H1 (cell line): ENCODE measurements at regions not wholly inside any gene's neighbourhood (a gene's known extent, or its start where the extent isn't known, plus 50 kb on each side); places are given as distances from the start of the nearest gene placed in this dataset.

ENCODE experiments used
- CTCF ChIA-PET: fragments of 300-600 bp; sonication (Branson Sonifier 250); formaldehyde crosslinking; loops from one replicate; lab custom pipeline; 2021; ENCODE audit not compliant: partially characterized antibody; lab: Charles Lee
- POLR2A ChIA-PET: fragments of 300-600 bp; sonication (Branson Sonifier 250); formaldehyde crosslinking; loops from one replicate; lab custom pipeline; 2021; ENCODE audit warnings: inconsistent platforms; ENCODE audit not compliant: partially characterized antibody; lab: Charles Lee
- DNase-seq, 2 experiments: peaks; one replicate each; pipeline versions ENCODE4 v3.0.0 to v3.0.0-alpha.2; 2010 to 2022; ENCODE audit warnings: low spot score in 2 of 2, low read depth in 1 of 2, mixed read lengths in 1 of 2
- FAIRE-seq: peaks from 2 replicates; lab custom pipeline; 2011; peaks lifted over from hg19 to GRCh38; lab: Jason Lieb, UNC
- H2AFZ ChIP-seq: 2 replicates; pipeline ENCODE4 v1.8.1; 2012; ENCODE audit warnings: low read length, inconsistent platforms
- H2AK5ac ChIP-seq: 2 replicates; pipeline ENCODE4 v1.6.1; 2013; ENCODE audit warnings: low read depth, low read length
- H2BK120ac ChIP-seq: replicated peaks from 2 replicates; pipeline ENCODE3; 2013; ENCODE audit warnings: low read depth, low read length, inconsistent platforms
- H2BK12ac ChIP-seq: 2 replicates; pipeline ENCODE4 v1.6.1; 2013; ENCODE audit warnings: low read depth, low read length
- H2BK15ac ChIP-seq: 2 replicates; pipeline ENCODE4 v1.6.1; 2013; ENCODE audit warnings: low read length
- H2BK20ac ChIP-seq: 2 replicates; pipeline ENCODE4 v1.6.1; 2013; ENCODE audit warnings: low read length
- H2BK5ac ChIP-seq: 2 replicates; pipeline ENCODE4 v1.6.1; 2013; ENCODE audit warnings: low read depth, low read length
- H3K14ac ChIP-seq: 2 replicates; pipeline ENCODE4 v1.6.1; 2013; ENCODE audit warnings: inconsistent platforms; ENCODE audit not compliant: insufficient read length
- H3K18ac ChIP-seq: 2 replicates; pipeline ENCODE4 v1.6.1; 2013; ENCODE audit warnings: low read length; ENCODE audit errors: extremely low read depth
- H3K23ac ChIP-seq: 2 replicates; pipeline ENCODE4 v1.6.1; 2013; ENCODE audit warnings: inconsistent platforms; ENCODE audit not compliant: insufficient read length
- H3K23me2 ChIP-seq: 2 replicates; pipeline ENCODE4 v1.6.1; 2013; ENCODE audit warnings: low read depth, low read length
- H3K27ac ChIP-seq: 2 replicates; pipeline ENCODE4 v1.6.1; 2011; ENCODE audit warnings: low read depth, low read length, inconsistent platforms
- H3K27me3 ChIP-seq, 4 experiments: replicated peaks in 1 of 4; 1 replicate in 1 of 4; 2 replicates in 3 of 4; pipeline versions ENCODE4 v1.6.1 to v1.8.1; 2011 to 2013; ENCODE audit warnings: low read length in 3 of 4, mild to moderate bottlenecking in 3 of 4, inconsistent platforms in 2 of 4, mixed read lengths in 2 of 4, moderate library complexity in 1 of 4; ENCODE audit not compliant: control insufficient read depth in 3 of 4, insufficient read depth in 3 of 4; ENCODE audit errors: extremely low read depth in 1 of 4
- H3K36me3 ChIP-seq, 4 experiments: 2 replicates each; pipeline versions ENCODE4 v1.6.1 to v1.8.1; 2011 to 2013; ENCODE audit warnings: mild to moderate bottlenecking in 4 of 4, low read length in 3 of 4, moderate library complexity in 2 of 4, control low read depth in 1 of 4, inconsistent platforms in 1 of 4; ENCODE audit not compliant: insufficient read depth in 4 of 4, control insufficient read depth in 2 of 4
- H3K4ac ChIP-seq: replicated peaks from 2 replicates; pipeline ENCODE3; 2013; ENCODE audit warnings: low read length, low read depth, mixed read lengths, inconsistent platforms; ENCODE audit not compliant: insufficient read length
- H3K4me1 ChIP-seq, 4 experiments: replicated peaks in 1 of 4; 1 replicate in 1 of 4; 2 replicates in 3 of 4; pipeline versions ENCODE4 v1.6.1 to v1.8.1; 2011 to 2013; ENCODE audit warnings: low read length in 3 of 4, inconsistent platforms in 2 of 4, mixed read lengths in 1 of 4; ENCODE audit not compliant: insufficient read depth in 4 of 4, control insufficient read depth in 3 of 4
- H3K4me2 ChIP-seq, 2 experiments: 2 replicates each; pipeline versions ENCODE4 v1.6.1 to v1.8.1; 2011 to 2013; ENCODE audit warnings: low read depth in 2 of 2, low read length in 2 of 2, control low read depth in 1 of 2, inconsistent platforms in 1 of 2, mild to moderate bottlenecking in 1 of 2; ENCODE audit not compliant: insufficient read depth in 1 of 2
- H3K4me3 ChIP-seq, 4 experiments: fragments of 200-600, 300-600 bp in 1 of 4; sonication (generic), shearing (Covaris generic), sonication (Bioruptor Twin) in 1 of 4; 2 replicates each; pipeline versions ENCODE4 v1.5.1 to v1.8.1; 2011 to 2016; ENCODE audit warnings: low read length in 4 of 4, low read depth in 3 of 4, control low read depth in 2 of 4, inconsistent platforms in 2 of 4, mild to moderate bottlenecking in 2 of 4, mixed read lengths in 1 of 4, moderate library complexity in 1 of 4; ENCODE audit not compliant: insufficient read depth in 2 of 4; ENCODE audit errors: extremely low read depth in 1 of 4
- H3K56ac ChIP-seq: replicated peaks from 2 replicates; pipeline ENCODE3; 2013; ENCODE audit warnings: low read depth, mild to moderate bottlenecking, mixed read lengths, low read length, inconsistent platforms; ENCODE audit not compliant: insufficient read length
- H3K79me1 ChIP-seq: 2 replicates; pipeline ENCODE4 v1.6.1; 2013; ENCODE audit warnings: low read depth, low read length, control low read depth
- H3K79me2 ChIP-seq, 2 experiments: 2 replicates each; pipeline versions ENCODE4 v1.6.1 to v1.8.1; 2012 to 2013; ENCODE audit warnings: low read length in 2 of 2, mild to moderate bottlenecking in 2 of 2, inconsistent platforms in 1 of 2; ENCODE audit not compliant: insufficient read depth in 2 of 2, control insufficient read depth in 1 of 2
- H3K9ac ChIP-seq, 4 experiments: replicated peaks in 1 of 4; 1 replicate in 1 of 4; 2 replicates in 3 of 4; pipeline versions ENCODE4 v1.6.1 to v1.8.1; 2011 to 2013; ENCODE audit warnings: low read depth in 3 of 4, low read length in 3 of 4, control low read depth in 2 of 4, mild to moderate bottlenecking in 2 of 4, moderate library complexity in 2 of 4, inconsistent platforms in 1 of 4; ENCODE audit errors: extremely low read depth in 1 of 4
- H3K9me3 ChIP-seq, 2 experiments: 2 replicates each; pipeline versions ENCODE4 v1.6.1 to v1.8.1; 2012 to 2013; ENCODE audit warnings: mild to moderate bottlenecking in 2 of 2, moderate library complexity in 2 of 2, control low read depth in 1 of 2, inconsistent platforms in 1 of 2, low read depth in 1 of 2, low read length in 1 of 2, mixed read lengths in 1 of 2; ENCODE audit not compliant: insufficient read depth in 2 of 2
- H4K20me1 ChIP-seq, 2 experiments: replicated peaks in 1 of 2; 2 replicates each; pipeline versions ENCODE3 to v1.8.1; 2011 to 2013; ENCODE audit warnings: inconsistent platforms in 2 of 2, low read length in 2 of 2, mild to moderate bottlenecking in 1 of 2; ENCODE audit not compliant: insufficient read depth in 2 of 2, control insufficient read depth in 1 of 2
- H4K5ac ChIP-seq: 2 replicates; pipeline ENCODE4 v1.6.1; 2013; ENCODE audit warnings: low read length, low read depth, mixed read lengths, inconsistent platforms; ENCODE audit not compliant: insufficient read length
- H4K8ac ChIP-seq: 2 replicates; pipeline ENCODE4 v1.8.0; 2013; ENCODE audit warnings: mild to moderate bottlenecking, moderate library complexity, low read length, inconsistent platforms; ENCODE audit not compliant: insufficient read depth; ENCODE audit errors: extremely low read depth
- H4K91ac ChIP-seq: replicated peaks from 2 replicates; pipeline ENCODE3; 2013; ENCODE audit warnings: low read length, mixed read lengths, inconsistent platforms; ENCODE audit not compliant: insufficient read length
- CHD1 ChIP-seq: IDR thresholded peaks from 2 replicates; pipeline ENCODE4 v1.6.1; 2012; ENCODE audit warnings: low read depth, low read length, improper control_type of control experiment
- WGBS, 2 experiments: shearing (Covaris generic) in 1 of 2; methylation state at CpG; one replicate each; pipeline versions ENCODE4 v1.1.6 to v1.1.7; 2013 to 2015; ENCODE audit warnings: low lambda C conversion rate in 2 of 2, mixed read lengths in 2 of 2, inconsistent platforms in 1 of 2, low coverage in 1 of 2, missing lambda C conversion rate in 1 of 2; ENCODE audit not compliant: insufficient replicate concordance in 2 of 2, insufficient coverage in 1 of 2, insufficient read length in 1 of 2; ENCODE audit errors: extremely low coverage in 1 of 2, missing lambda C conversion rate in 1 of 2; 5-methylcytosine and 5-hydroxymethylcytosine counted together

DNA sequence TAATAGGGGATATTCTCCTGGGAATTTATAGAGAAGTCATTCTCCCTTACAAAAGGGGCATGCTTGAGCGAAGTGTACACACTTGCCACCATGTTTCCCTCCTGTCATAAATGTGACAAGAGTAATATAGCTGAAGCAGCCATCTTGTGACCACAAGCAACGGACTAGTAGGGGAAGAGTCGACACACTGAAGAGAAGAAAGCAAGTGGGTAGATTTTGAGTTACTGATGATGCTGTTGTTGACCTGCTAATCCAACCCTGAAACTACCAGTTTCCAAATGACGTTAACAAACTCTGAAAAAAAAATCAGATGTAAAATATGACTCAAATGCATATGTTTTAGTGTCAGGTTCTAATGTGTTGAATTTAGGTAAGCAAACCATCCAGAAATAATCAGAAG, 350.4 kb downstream of the CDH10 start:
- no peaks in the 10 kb centered on the region for H3K79me2 ChIP-seq
- no peaks in the 10 kb centered on the region for H3K4me1 ChIP-seq
- 68% methylated on average over 4 of the region's 4 CpGs; no CpG with 5 or more reads in 1 of the 2 experiments for WGBS, 2 experiments
- H3K36me3 ChIP-seq: no peaks in the 10 kb centered on the region
- no peak for TF ChIP-seq CHD1
- H3K27ac ChIP-seq: no peak overlapping the region
- CTCF ChIA-PET: no interaction called here
- H3K4me2 ChIP-seq: no peak overlapping the region
- FAIRE-seq (no peak), DNase-seq (no peak)
- H2AFZ ChIP-seq: no peak overlapping the region
- no peak overlapping the region for H2BK120ac ChIP-seq
- H3K79me1 ChIP-seq: no peaks in the 10 kb centered on the region
- H3K56ac ChIP-seq: no peak overlapping the region
- H2BK5ac ChIP-seq: no peak overlapping the region
- H4K91ac ChIP-seq: no peak overlapping the region
- H3K9ac ChIP-seq: no peak overlapping the region
- no peak overlapping the region for H2BK12ac ChIP-seq
- H2AK5ac ChIP-seq: no peak overlapping the region
- H3K4me3 ChIP-seq: no peak overlapping the region
- H3K9me3 ChIP-seq: no peaks in the 10 kb centered on the region
- H2BK20ac ChIP-seq: no peak overlapping the region
- H3K14ac ChIP-seq: no peak overlapping the region
- H3K4ac ChIP-seq: no peak overlapping the region
- no peaks in the 10 kb centered on the region for H3K23me2 ChIP-seq
- H4K20me1 ChIP-seq: no peaks in the 10 kb centered on the region
- no peak overlapping the region for H3K23ac ChIP-seq
- H4K8ac ChIP-seq: no peak overlapping the region
- H4K5ac ChIP-seq: no peak overlapping the region
- no peaks in the 10 kb centered on the region for H3K27me3 ChIP-seq
- POLR2A ChIA-PET: no interaction called here
- no peak overlapping the region for H3K18ac ChIP-seq
- no peak overlapping the region for H2BK15ac ChIP-seq
